ENCODE measurements at regions not wholly inside any gene's neighbourhood (a gene's known extent, or its start where the extent isn't known, plus 50 kb on each side); places are given as distances from the start of the nearest gene placed in this dataset.

DNA sequence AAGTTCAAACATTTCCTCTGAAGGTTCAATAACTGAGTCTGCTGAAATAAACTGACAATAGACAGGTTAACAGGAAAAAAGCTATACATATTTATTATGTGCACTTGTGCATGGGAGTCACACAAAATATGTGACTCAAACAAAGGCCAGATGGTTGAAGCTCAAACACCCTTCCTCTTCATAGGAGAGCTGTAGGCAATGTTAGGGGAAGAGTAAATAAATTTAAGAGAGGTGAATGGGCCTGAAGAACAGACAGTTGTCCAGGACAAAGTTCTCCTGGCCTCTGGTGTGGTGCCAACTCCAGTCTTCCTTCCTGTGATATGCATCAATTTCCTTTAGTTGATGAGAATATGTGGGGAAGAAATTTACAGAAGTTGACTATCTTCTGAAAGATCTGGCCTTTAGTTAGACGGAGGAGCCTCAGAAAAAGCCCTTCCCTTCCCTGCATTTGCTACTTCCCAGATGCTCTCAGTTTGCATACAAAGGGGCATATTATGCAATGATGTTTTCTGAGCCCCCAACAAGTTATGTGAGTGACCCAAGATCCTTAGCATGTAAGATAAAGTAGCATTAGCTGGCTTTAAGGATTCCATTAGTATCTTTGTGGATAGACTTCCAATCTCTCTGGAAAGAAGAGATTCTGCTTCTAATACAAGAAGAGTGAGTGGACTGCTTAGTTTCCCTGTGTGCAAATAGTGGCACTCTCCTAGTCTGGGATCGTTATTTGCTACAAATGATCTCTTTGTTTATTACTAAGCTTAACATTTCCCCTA, 96.4 kb upstream of the IGSF10 start:
- H3K27ac ChIP-seq (ENCODE audit: low read depth, low read length): no peak overlapping the region
- no peaks in the 10 kb centered on the region for H3K27me3 ChIP-seq (ENCODE audit: insufficient read depth, low read length)
- no peaks in the 10 kb centered on the region for H3K36me3 ChIP-seq (ENCODE audit: insufficient read depth, low read length)
- H2AFZ ChIP-seq (ENCODE audit: low read length, unreplicated experiment): no peak overlapping the region
- H3K4me3 ChIP-seq (ENCODE audit: low read depth, low read length): no peak overlapping the region
- no peaks in the 10 kb centered on the region for H3K79me2 ChIP-seq (ENCODE audit: control insufficient read depth, insufficient read depth, low read length, unreplicated experiment)
- no peaks in the 10 kb centered on the region for H3K4me1 ChIP-seq (ENCODE audit: control insufficient read depth, insufficient read depth, low read length, unreplicated experiment)

- Histone ChIP-seq H3K79me2 (ENCODE audit: control insufficient read depth, insufficient read depth, low read length, unreplicated experiment) (no peaks in the 10 kb centered on the region), H3K4me1 (ENCODE audit: control insufficient read depth, insufficient read depth, low read length, unreplicated experiment) (no peaks in the 10 kb centered on the region), H3K36me3 (ENCODE audit: insufficient read depth, low read length) (no peaks in the 10 kb centered on the region), H3K27ac (ENCODE audit: low read depth, low read length) (no peak overlapping the region), H2AFZ (ENCODE audit: low read length, unreplicated experiment) (no peak overlapping the region), H3K4me3 (ENCODE audit: low read depth, low read length) (no peak overlapping the region), H3K27me3 (ENCODE audit: insufficient read depth, low read length) (no peaks in the 10 kb centered on the region)
Observed at GRCh38 chr3:151556596-151556995, 95.7 kb upstream of the IGSF10 start.

GRCh38 chr3:151555523-151555922, 94.7 kb upstream of the IGSF10 start:
- no peaks in the 10 kb centered on the region for H3K36me3 ChIP-seq (ENCODE audit: insufficient read depth, low read length)
- H3K27ac ChIP-seq (ENCODE audit: low read depth, low read length): no peak overlapping the region
- H3K27me3 ChIP-seq (ENCODE audit: insufficient read depth, low read length): no peaks in the 10 kb centered on the region
- H3K4me1 ChIP-seq (ENCODE audit: control insufficient read depth, insufficient read depth, low read length, unreplicated experiment): no peaks in the 10 kb centered on the region
- H3K4me3 ChIP-seq (ENCODE audit: low read depth, low read length): no peak overlapping the region
- H3K79me2 ChIP-seq (ENCODE audit: control insufficient read depth, insufficient read depth, low read length, unreplicated experiment): no peaks in the 10 kb centered on the region
- H2AFZ ChIP-seq (ENCODE audit: low read length, unreplicated experiment): no peak overlapping the region

DNA sequence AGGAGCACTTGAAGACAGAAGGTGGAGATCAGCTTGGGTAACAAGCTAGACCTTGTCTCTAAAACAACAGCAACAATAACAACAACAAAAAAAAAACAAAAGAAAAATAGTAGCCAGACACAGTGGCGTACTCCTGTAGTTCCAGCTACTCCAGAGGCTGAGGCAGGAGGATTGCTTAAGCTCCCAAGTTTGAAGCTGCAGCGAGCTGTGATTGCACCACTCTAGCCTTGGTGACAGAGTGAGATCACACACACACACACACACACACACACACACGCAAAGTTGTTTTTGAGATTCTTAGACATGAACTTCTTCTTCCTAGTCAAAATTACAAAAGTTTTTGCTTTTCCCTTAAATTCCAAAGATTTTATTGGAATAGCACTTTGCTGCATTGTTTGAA, 93.0 kb upstream of the IGSF10 start:
- H3K27ac ChIP-seq (ENCODE audit: low read depth, low read length): no peak overlapping the region
- H3K4me3 ChIP-seq (ENCODE audit: low read depth, low read length): no peak overlapping the region
- H2AFZ ChIP-seq (ENCODE audit: low read length, unreplicated experiment): no peak overlapping the region
- H3K4me1 ChIP-seq (ENCODE audit: control insufficient read depth, insufficient read depth, low read length, unreplicated experiment): no peaks in the 10 kb centered on the region
- no peaks in the 10 kb centered on the region for H3K27me3 ChIP-seq (ENCODE audit: insufficient read depth, low read length)
- no peaks in the 10 kb centered on the region for H3K79me2 ChIP-seq (ENCODE audit: control insufficient read depth, insufficient read depth, low read length, unreplicated experiment)
- no peaks in the 10 kb centered on the region for H3K36me3 ChIP-seq (ENCODE audit: insufficient read depth, low read length)

DNA sequence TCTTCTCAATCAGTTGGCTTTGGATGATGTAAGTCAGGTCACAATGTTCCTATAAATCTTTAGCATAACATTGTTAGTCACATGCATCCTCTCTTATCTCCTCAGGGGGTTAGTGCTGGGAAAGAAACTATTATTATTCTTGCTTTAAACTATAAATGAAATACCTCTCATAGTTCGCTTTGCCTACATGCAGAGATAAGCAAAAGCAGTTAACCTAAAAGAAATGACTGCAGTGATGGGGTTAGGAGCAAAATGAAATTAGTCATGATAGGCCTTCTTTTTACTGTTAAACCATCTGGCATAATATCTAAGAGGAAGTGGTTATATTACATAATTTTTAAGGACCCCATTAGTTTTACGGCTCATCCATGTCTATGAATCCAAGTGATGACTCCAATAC, 91.7 kb upstream of the IGSF10 start:
- Histone ChIP-seq H3K36me3 (ENCODE audit: insufficient read depth, low read length) (no peaks in the 10 kb centered on the region), H3K27ac (ENCODE audit: low read depth, low read length) (no peak overlapping the region), H3K27me3 (ENCODE audit: insufficient read depth, low read length) (no peaks in the 10 kb centered on the region), H3K4me3 (ENCODE audit: low read depth, low read length) (no peak overlapping the region), H3K79me2 (ENCODE audit: control insufficient read depth, insufficient read depth, low read length, unreplicated experiment) (no peaks in the 10 kb centered on the region), H3K4me1 (ENCODE audit: control insufficient read depth, insufficient read depth, low read length, unreplicated experiment) (no peaks in the 10 kb centered on the region), H2AFZ (ENCODE audit: low read length, unreplicated experiment) (no peak overlapping the region)

DNA sequence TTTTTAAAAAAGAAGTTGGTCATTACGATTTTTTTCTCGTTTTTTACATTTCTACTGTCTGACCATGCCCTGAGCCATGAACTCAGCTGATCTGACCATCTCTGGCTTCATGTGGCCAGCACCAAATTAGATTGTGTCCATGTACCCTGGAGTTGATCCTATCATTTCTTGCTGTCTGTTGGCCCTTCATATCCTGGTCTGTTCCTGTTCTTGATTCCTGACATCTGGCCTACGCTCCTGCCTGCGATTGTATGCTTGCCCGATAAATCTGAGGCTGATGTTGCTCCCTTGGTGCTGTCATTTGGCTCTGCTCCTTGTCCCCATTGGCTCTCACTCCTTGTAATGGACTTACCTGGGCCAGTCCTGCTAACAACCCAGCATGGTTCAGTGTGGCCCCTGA, 89.8 kb upstream of the IGSF10 start:
- Histone ChIP-seq H3K4me3 (ENCODE audit: low read depth, low read length) (no peak overlapping the region), H2AFZ (ENCODE audit: low read length, unreplicated experiment) (no peak overlapping the region), H3K27ac (ENCODE audit: low read depth, low read length) (no peak overlapping the region)

DNA sequence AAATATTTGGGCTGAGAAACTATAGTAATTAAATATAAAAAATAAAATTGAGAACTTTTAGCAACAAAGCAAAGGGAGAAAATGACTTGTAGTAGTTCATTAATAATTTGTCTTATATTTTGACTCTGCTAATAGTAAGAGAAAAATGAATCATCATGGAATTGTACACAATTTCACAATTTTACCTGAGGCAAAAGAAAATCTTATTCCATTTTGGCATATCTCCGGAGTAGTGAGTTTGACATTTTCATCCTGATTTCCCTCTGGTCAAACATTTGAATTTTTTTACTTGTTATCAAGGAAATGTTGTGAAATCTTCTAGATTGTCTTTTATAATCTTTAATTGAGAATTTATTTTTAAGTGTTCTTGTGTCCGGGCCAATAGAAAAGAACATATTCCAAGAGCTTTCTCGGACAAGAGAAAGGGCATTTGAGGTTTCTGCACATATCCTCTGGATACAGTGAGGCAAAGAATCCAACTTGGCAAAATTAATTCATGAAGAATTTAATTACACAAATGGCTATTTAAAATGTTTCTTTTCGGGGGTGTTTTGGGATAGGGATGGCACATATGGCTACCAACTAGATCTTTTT, 89.3 kb upstream of the IGSF10 start:
- H3K36me3 ChIP-seq (ENCODE audit: insufficient read depth, low read length): no peaks in the 10 kb centered on the region

More for the DNA sequence above, 89.8 kb upstream of the IGSF10 start:
- H3K36me3 ChIP-seq (ENCODE audit: insufficient read depth, low read length): no peaks in the 10 kb centered on the region
- no peaks in the 10 kb centered on the region for H3K27me3 ChIP-seq (ENCODE audit: insufficient read depth, low read length)
- H3K4me1 ChIP-seq (ENCODE audit: control insufficient read depth, insufficient read depth, low read length, unreplicated experiment): no peaks in the 10 kb centered on the region
- no peaks in the 10 kb centered on the region for H3K79me2 ChIP-seq (ENCODE audit: control insufficient read depth, insufficient read depth, low read length, unreplicated experiment)

GRCh38 chr3:151548195-151548594, 87.3 kb upstream of the IGSF10 start:
- H3K27ac ChIP-seq (ENCODE audit: low read depth, low read length): no peak overlapping the region
- H3K27me3 ChIP-seq (ENCODE audit: insufficient read depth, low read length): no peaks in the 10 kb centered on the region
- H3K79me2 ChIP-seq (ENCODE audit: control insufficient read depth, insufficient read depth, low read length, unreplicated experiment): no peaks in the 10 kb centered on the region
- H2AFZ ChIP-seq (ENCODE audit: low read length, unreplicated experiment): no peak overlapping the region
- no peak overlapping the region for H3K4me3 ChIP-seq (ENCODE audit: low read depth, low read length)
- H3K36me3 ChIP-seq (ENCODE audit: insufficient read depth, low read length): no peaks in the 10 kb centered on the region
- H3K4me1 ChIP-seq (ENCODE audit: control insufficient read depth, insufficient read depth, low read length, unreplicated experiment): no peaks in the 10 kb centered on the region

More for the DNA sequence above, 89.3 kb upstream of the IGSF10 start:
- Histone ChIP-seq H3K4me3 (ENCODE audit: low read depth, low read length) (no peak overlapping the region), H3K27ac (ENCODE audit: low read depth, low read length) (no peak overlapping the region), H2AFZ (ENCODE audit: low read length, unreplicated experiment) (no peak overlapping the region), H3K27me3 (ENCODE audit: insufficient read depth, low read length) (no peaks in the 10 kb centered on the region), H3K4me1 (ENCODE audit: control insufficient read depth, insufficient read depth, low read length, unreplicated experiment) (no peaks in the 10 kb centered on the region), H3K79me2 (ENCODE audit: control insufficient read depth, insufficient read depth, low read length, unreplicated experiment) (no peaks in the 10 kb centered on the region)

DNA sequence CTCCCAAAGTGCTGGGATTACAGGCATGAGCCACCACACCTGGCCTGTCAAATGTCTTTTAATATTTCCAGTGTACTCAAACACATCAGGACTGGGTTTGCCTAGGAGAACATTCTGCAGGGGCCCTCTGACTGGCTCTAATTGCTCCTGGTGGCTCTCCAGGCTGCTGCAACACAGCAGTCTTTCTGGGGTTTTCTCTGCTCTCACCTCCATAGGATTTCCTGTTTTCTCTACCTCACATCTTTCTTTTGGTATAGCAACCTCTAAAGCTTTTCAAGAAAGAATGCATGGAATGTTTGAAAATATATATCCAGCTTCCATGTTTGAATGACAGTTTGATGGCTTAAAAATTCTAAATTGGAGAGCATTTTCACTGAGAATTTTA, 83.3 kb upstream of the IGSF10 start:
- Histone ChIP-seq H3K27ac (ENCODE audit: low read depth, low read length) (no peak overlapping the region), H3K4me3 (ENCODE audit: low read depth, low read length) (no peak overlapping the region), H3K4me1 (ENCODE audit: control insufficient read depth, insufficient read depth, low read length, unreplicated experiment) (peaks cover 12% of the 10 kb centered on the region), H3K36me3 (ENCODE audit: insufficient read depth, low read length) (no peaks in the 10 kb centered on the region), H3K27me3 (ENCODE audit: insufficient read depth, low read length) (no peaks in the 10 kb centered on the region), H2AFZ (ENCODE audit: low read length, unreplicated experiment) (no peak overlapping the region), H3K79me2 (ENCODE audit: control insufficient read depth, insufficient read depth, low read length, unreplicated experiment) (no peaks in the 10 kb centered on the region)

DNA sequence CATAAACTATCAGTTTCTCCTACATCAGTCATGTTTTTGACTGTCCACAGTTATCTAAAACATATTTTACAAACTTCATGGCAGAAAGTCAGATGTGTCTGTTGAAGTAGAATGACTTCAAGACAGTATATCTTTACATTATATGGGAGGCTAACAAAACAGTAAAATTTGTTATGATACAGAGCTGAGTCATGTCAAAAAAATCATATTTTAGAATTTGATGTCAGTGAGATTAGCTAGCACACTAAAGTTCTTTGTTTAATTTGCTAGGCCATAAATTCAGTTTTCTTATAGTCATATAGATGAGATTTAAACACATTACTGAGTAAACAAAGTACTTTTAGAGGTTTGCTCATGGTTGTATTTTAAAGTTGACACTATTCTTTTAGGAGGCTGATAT, 80.3 kb upstream of the IGSF10 start:
- no peaks in the 10 kb centered on the region for H3K36me3 ChIP-seq (ENCODE audit: insufficient read depth, low read length)
- no peaks in the 10 kb centered on the region for H3K27me3 ChIP-seq (ENCODE audit: insufficient read depth, low read length)
- H3K27ac ChIP-seq (ENCODE audit: low read depth, low read length): no peak overlapping the region
- no peak overlapping the region for H2AFZ ChIP-seq (ENCODE audit: low read length, unreplicated experiment)
- H3K4me3 ChIP-seq (ENCODE audit: low read depth, low read length): no peak overlapping the region
- peaks cover 29% of the 10 kb centered on the region for H3K4me1 ChIP-seq (ENCODE audit: control insufficient read depth, insufficient read depth, low read length, unreplicated experiment)
- no peaks in the 10 kb centered on the region for H3K79me2 ChIP-seq (ENCODE audit: control insufficient read depth, insufficient read depth, low read length, unreplicated experiment)

GRCh38 chr3:151539599-151539998, 78.7 kb upstream of the IGSF10 start:
- H3K36me3 ChIP-seq (ENCODE audit: insufficient read depth, low read length): no peaks in the 10 kb centered on the region
- H3K27me3 ChIP-seq (ENCODE audit: insufficient read depth, low read length): no peaks in the 10 kb centered on the region
- H3K27ac ChIP-seq (ENCODE audit: low read depth, low read length): no peak overlapping the region
- peaks cover 29% of the 10 kb centered on the region for H3K4me1 ChIP-seq (ENCODE audit: control insufficient read depth, insufficient read depth, low read length, unreplicated experiment)
- H3K79me2 ChIP-seq (ENCODE audit: control insufficient read depth, insufficient read depth, low read length, unreplicated experiment): no peaks in the 10 kb centered on the region
- no peak overlapping the region for H2AFZ ChIP-seq (ENCODE audit: low read length, unreplicated experiment)
- no peak overlapping the region for H3K4me3 ChIP-seq (ENCODE audit: low read depth, low read length)
